Fibroblast of mammary gland (primary cell): ENCODE measurements at regions not wholly inside any gene's neighbourhood (a gene's known extent, or its start where the extent isn't known, plus 50 kb on each side); places are given as distances from the start of the nearest gene placed in this dataset.

ENCODE experiments used
- DNase-seq: peaks from one replicate; pipeline ENCODE4 v3.0.0-alpha.2; 2010; ENCODE audit warnings: low read depth
- H3K4me3 ChIP-seq: 2 replicates; pipeline ENCODE4 v1.5.1; 2011; ENCODE audit warnings: low read depth, mild to moderate bottlenecking, low read length, moderate library complexity; ENCODE audit not compliant: control insufficient read depth
- TF ChIP-seq, protein P1 (sequence below): conservative IDR thresholded peaks from 2 replicates; pipeline ENCODE4 v1.5.1; 2011; ENCODE audit warnings: low read depth, low read length, inconsistent platforms; ENCODE audit not compliant: control insufficient read depth, insufficient read depth

DNA sequence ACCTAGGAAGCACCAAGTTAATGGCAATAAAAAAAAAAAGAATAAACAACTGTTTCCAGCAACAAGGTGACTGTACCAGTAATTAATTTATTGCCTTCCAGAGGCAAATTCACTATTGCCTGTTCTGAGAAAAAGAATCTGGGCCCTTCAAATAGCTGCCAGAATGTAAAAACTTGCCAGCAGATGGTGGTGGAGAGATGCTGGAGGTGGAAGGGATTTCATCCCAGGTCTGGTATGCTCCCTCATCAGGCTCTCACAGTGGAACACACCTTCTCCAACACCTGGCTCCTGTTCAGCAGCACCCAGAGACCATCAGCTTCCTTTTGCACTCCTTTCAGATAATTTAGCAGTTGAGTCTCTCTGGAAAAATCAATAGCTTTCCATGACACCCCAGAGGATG lies 792.9 kb upstream of the ADAMTS5 start:
- TF ChIP-seq, protein P1, sequence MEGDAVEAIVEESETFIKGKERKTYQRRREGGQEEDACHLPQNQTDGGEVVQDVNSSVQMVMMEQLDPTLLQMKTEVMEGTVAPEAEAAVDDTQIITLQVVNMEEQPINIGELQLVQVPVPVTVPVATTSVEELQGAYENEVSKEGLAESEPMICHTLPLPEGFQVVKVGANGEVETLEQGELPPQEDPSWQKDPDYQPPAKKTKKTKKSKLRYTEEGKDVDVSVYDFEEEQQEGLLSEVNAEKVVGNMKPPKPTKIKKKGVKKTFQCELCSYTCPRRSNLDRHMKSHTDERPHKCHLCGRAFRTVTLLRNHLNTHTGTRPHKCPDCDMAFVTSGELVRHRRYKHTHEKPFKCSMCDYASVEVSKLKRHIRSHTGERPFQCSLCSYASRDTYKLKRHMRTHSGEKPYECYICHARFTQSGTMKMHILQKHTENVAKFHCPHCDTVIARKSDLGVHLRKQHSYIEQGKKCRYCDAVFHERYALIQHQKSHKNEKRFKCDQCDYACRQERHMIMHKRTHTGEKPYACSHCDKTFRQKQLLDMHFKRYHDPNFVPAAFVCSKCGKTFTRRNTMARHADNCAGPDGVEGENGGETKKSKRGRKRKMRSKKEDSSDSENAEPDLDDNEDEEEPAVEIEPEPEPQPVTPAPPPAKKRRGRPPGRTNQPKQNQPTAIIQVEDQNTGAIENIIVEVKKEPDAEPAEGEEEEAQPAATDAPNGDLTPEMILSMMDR = peak; percentile 16
- no peak overlapping the region for H3K4me3 ChIP-seq
- no peak for DNase-seq

DNA sequence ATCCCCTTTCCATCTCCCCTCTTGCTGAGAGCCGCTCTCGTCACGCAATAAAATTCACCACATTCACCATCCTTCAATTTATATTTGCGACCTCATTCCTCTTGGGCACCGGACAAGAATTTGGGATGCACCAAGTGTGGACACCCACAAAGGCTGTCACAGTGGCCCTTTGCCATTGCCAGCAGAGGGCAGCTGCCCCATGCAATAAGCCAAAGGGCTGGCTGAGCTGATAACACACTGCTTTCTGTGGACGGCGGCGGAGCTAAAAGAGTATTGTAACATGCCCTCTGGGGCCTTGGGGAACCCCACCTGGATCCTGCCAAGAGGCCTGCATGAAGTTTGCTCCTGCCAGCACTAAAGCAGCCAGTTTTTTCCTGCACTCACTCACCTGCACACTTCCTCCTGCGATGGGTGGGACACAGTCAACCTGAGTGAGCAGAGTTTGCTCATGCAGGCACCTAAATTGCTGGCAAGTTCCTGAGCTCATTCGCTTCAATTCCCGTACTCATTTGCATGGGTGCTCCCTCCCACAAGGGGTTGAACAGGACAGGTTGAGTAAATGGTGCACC lies 792.3 kb upstream of the ADAMTS5 start:
- no peak for DNase-seq
- H3K4me3 ChIP-seq = no peak overlapping the region
- TF ChIP-seq, protein P1 = peak; percentile 33

DNA sequence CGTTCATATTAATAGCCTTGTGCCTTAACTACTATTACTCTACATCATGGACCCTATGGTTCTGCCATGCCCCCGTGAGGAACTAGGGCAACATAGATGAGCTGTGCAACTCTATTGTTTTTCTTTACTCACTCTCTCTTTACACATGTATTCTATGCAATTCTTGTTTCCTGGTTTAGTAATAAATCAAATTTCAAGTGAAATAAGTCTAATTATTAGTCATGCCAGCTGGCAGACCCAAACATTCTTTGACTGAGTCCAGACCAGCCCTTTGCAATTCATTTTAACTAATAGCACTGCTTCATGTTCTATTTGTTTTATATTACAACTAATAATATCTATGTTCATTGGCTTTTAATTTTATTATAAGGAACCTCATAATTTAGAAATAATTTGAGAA lies 789.3 kb upstream of the ADAMTS5 start:
- DNase-seq = peak; percentile 25
- TF ChIP-seq, protein P1 = no peak

DNA sequence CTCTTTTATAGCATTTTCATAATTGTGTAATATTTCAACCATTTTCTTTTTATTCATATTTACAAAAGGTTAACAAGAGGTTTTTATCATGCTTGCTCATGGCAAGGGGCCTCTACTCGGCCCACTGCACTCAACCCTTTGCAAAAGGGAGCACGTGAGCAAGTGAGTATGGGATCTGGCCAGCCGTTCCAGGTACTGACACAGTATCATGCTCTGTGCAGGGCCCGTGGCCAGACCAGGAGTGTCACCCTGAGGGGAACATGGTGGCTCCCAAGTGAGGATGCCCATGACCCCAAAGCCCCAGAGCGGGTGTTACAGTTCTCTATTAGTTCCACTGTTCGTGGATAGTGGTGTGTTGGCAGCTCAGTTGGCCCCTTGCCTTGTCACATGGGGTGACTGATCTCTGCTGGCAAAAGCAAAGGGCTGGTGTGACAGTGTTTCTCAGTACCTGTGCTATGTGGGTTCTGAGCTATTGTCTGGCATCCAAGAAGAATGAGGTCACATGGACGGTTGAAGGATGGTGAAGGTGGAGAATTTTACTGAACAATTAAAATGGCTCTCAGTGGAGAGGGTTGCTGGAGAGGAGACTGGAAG lies 777.2 kb upstream of the ADAMTS5 start:
- no peak for DNase-seq
- TF ChIP-seq, protein P1 = no peak
- no peak overlapping the region for H3K4me3 ChIP-seq

More for the DNA sequence above, 789.3 kb upstream of the ADAMTS5 start:
- H3K4me3 ChIP-seq = no peak overlapping the region

DNA sequence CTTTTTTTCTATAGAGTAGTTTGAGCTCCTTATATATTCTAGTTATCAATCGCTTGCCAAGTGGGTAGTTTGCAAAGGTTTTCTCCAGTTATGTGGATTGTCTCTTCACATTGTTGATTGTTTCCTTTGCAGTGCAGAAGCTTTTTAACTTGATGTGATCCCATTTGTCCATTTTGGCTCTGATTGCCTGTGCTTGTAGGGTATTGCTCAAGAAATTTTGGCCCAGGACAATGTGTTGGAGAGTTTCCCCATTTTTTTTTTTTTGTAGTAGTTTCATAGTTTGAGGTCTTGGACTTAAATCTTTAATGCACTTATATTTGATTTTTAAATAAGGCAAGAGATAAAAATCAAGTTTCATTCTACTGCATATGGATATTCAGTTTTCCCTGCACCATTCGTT lies 774.8 kb upstream of the ADAMTS5 start:
- TF ChIP-seq, protein P1 = no peak
- peak; percentile 58 for DNase-seq
- H3K4me3 ChIP-seq = no peak overlapping the region

DNA sequence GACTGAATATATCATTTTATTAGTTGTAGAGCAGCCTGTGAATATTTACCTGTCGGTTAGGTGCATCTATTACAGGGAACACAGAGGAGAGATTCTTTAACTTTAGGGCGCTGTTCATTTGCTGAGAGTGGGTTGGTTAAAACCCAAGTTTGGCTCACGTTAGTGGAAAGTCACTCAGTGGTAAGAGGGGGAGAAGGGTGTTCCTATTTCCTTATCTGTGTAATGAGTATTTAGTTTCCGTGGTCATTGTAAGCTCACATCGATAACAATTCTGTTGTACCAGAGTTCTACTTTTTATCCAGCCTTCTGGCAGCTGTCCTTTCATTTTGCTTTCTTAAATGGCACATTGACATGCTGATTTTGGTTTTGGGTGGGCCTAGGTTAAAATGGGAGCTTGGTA lies 773.2 kb upstream of the ADAMTS5 start:
- TF ChIP-seq, protein P1 = no peak
- no peak for DNase-seq
- H3K4me3 ChIP-seq = no peak overlapping the region
